HUES6 (cell line): ENCODE measurements at regions not wholly inside any gene's neighbourhood (a gene's known extent, or its start where the extent isn't known, plus 50 kb on each side); places are given as distances from the start of the nearest gene placed in this dataset.

Experiments
- H3K27ac ChIP-seq: 2 replicates; pipeline ENCODE4 v1.7.0; 2013; ENCODE audit warnings: low read depth, mild to moderate bottlenecking, low read length, inconsistent platforms
- H3K27me3 ChIP-seq: 2 replicates; pipeline ENCODE4 v1.6.1; 2013; ENCODE audit warnings: low read length; ENCODE audit not compliant: control insufficient read depth, insufficient read depth
- H3K36me3 ChIP-seq: 2 replicates; pipeline ENCODE4 v1.6.1; 2013; ENCODE audit warnings: low read length; ENCODE audit not compliant: control insufficient read depth, insufficient read depth
- H3K4me1 ChIP-seq: 2 replicates; pipeline ENCODE4 v1.6.1; 2013; ENCODE audit warnings: low read length; ENCODE audit not compliant: control insufficient read depth, insufficient read depth
- H3K4me3 ChIP-seq: 2 replicates; pipeline ENCODE4 v1.5.1; 2013; ENCODE audit warnings: low read depth, low read length
- H3K9ac ChIP-seq: one replicate; pipeline ENCODE4 v1.6.1; 2013; ENCODE audit warnings: mild to moderate bottlenecking, low read length
- H3K9me3 ChIP-seq: 2 replicates; pipeline ENCODE4 v1.6.1; 2013; ENCODE audit warnings: low read depth, low read length; ENCODE audit not compliant: control insufficient read depth, insufficient read depth

GRCh38 chr7:11221984-11222383 is 248.3 kb downstream of the PHF14 start:
- Histone ChIP-seq H3K4me3 (no peak overlapping the region), H3K9ac (no peak overlapping the region), H3K27me3 (no peaks in the 10 kb centered on the region), H3K4me1 (no peaks in the 10 kb centered on the region), H3K27ac (no peak overlapping the region), H3K36me3 (no peaks in the 10 kb centered on the region), H3K9me3 (no peaks in the 10 kb centered on the region)

GRCh38 chr7:11224535-11224934 is 250.9 kb downstream of the PHF14 start:
- no peaks in the 10 kb centered on the region for H3K4me1 ChIP-seq
- H3K27ac ChIP-seq: no peak overlapping the region
- H3K36me3 ChIP-seq: no peaks in the 10 kb centered on the region
- H3K27me3 ChIP-seq: no peaks in the 10 kb centered on the region
- no peak overlapping the region for H3K9ac ChIP-seq
- no peaks in the 10 kb centered on the region for H3K9me3 ChIP-seq
- no peak overlapping the region for H3K4me3 ChIP-seq

- no peak overlapping the region for H3K9ac ChIP-seq
- no peaks in the 10 kb centered on the region for H3K27me3 ChIP-seq
- no peaks in the 10 kb centered on the region for H3K9me3 ChIP-seq
- H3K36me3 ChIP-seq: no peaks in the 10 kb centered on the region
- no peak overlapping the region for H3K27ac ChIP-seq
- no peaks in the 10 kb centered on the region for H3K4me1 ChIP-seq
- no peak overlapping the region for H3K4me3 ChIP-seq
Measured at GRCh38 chr7:11228515-11228914, 254.8 kb downstream of the PHF14 start.

GRCh38 chr7:11231190-11231589 is 257.5 kb downstream of the PHF14 start:
- peaks cover 11% of the 10 kb centered on the region for H3K4me1 ChIP-seq
- no peak overlapping the region for H3K27ac ChIP-seq
- H3K4me3 ChIP-seq: no peak overlapping the region

GRCh38 chr7:11232462-11232861 is 258.8 kb downstream of the PHF14 start:
- peaks cover 15% of the 10 kb centered on the region for H3K4me1 ChIP-seq
- no peaks in the 10 kb centered on the region for H3K36me3 ChIP-seq
- no peaks in the 10 kb centered on the region for H3K9me3 ChIP-seq
- no peak overlapping the region for H3K9ac ChIP-seq
- no peak overlapping the region for H3K27ac ChIP-seq
- no peak overlapping the region for H3K4me3 ChIP-seq
- H3K27me3 ChIP-seq: no peaks in the 10 kb centered on the region

More at GRCh38 chr7:11231190-11231589, 257.5 kb downstream of the PHF14 start:
- no peaks in the 10 kb centered on the region for H3K9me3 ChIP-seq
- no peaks in the 10 kb centered on the region for H3K36me3 ChIP-seq
- no peaks in the 10 kb centered on the region for H3K27me3 ChIP-seq
- H3K9ac ChIP-seq: no peak overlapping the region

- Histone ChIP-seq H3K9me3 (no peaks in the 10 kb centered on the region), H3K4me1 (peaks cover 21% of the 10 kb centered on the region), H3K9ac (no peak overlapping the region), H3K27me3 (no peaks in the 10 kb centered on the region), H3K36me3 (no peaks in the 10 kb centered on the region), H3K4me3 (no peak overlapping the region), H3K27ac (no peak overlapping the region)
Measured at GRCh38 chr7:11233871-11234270, 260.2 kb downstream of the PHF14 start.

GRCh38 chr7:11235491-11235890 is 261.8 kb downstream of the PHF14 start:
- H3K4me1 ChIP-seq: peaks cover 26% of the 10 kb centered on the region
- no peak overlapping the region for H3K27ac ChIP-seq
- H3K9ac ChIP-seq: no peak overlapping the region

GRCh38 chr7:11236680-11237079 is 263.0 kb downstream of the PHF14 start:
- Histone ChIP-seq H3K27me3 (no peaks in the 10 kb centered on the region), H3K4me1 (peaks cover 26% of the 10 kb centered on the region), H3K27ac (no peak overlapping the region), H3K9ac (no peak overlapping the region), H3K36me3 (no peaks in the 10 kb centered on the region), H3K4me3 (no peak overlapping the region), H3K9me3 (no peaks in the 10 kb centered on the region)

More at GRCh38 chr7:11235491-11235890, 261.8 kb downstream of the PHF14 start:
- Histone ChIP-seq H3K27me3 (no peaks in the 10 kb centered on the region), H3K9me3 (no peaks in the 10 kb centered on the region), H3K36me3 (no peaks in the 10 kb centered on the region), H3K4me3 (no peak overlapping the region)

GRCh38 chr7:11237742-11238141 is 264.1 kb downstream of the PHF14 start:
- no peak overlapping the region for H3K27ac ChIP-seq
- H3K27me3 ChIP-seq: no peaks in the 10 kb centered on the region
- H3K9ac ChIP-seq: no peak overlapping the region
- peak overlapping the region; percentile 12; the same call in 1 of the 2 replicates for H3K4me3 ChIP-seq
- H3K9me3 ChIP-seq: no peaks in the 10 kb centered on the region
- no peaks in the 10 kb centered on the region for H3K36me3 ChIP-seq
- peaks cover 26% of the 10 kb centered on the region for H3K4me1 ChIP-seq

- Histone ChIP-seq H3K36me3 (no peaks in the 10 kb centered on the region), H3K9me3 (no peaks in the 10 kb centered on the region), H3K4me3 (no peak overlapping the region), H3K27ac (no peak overlapping the region), H3K27me3 (no peaks in the 10 kb centered on the region), H3K4me1 (peaks cover 22% of the 10 kb centered on the region), H3K9ac (no peak overlapping the region)
Measured at GRCh38 chr7:11239316-11239715, 265.6 kb downstream of the PHF14 start.

- H3K4me1 ChIP-seq: peaks cover 5% of the 10 kb centered on the region; the same call in 1 of the 2 replicates
- no peaks in the 10 kb centered on the region for H3K27me3 ChIP-seq
- H3K4me3 ChIP-seq: no peak overlapping the region
- no peak overlapping the region for H3K9ac ChIP-seq
- no peak overlapping the region for H3K27ac ChIP-seq
- no peaks in the 10 kb centered on the region for H3K36me3 ChIP-seq
- H3K9me3 ChIP-seq: no peaks in the 10 kb centered on the region
Measured at GRCh38 chr7:11243739-11244138, 270.1 kb downstream of the PHF14 start.

GRCh38 chr7:11244149-11244548 is 270.5 kb downstream of the PHF14 start:
- Histone ChIP-seq H3K27me3 (no peaks in the 10 kb centered on the region), H3K27ac (no peak overlapping the region), H3K9ac (no peak overlapping the region), H3K4me3 (no peak overlapping the region), H3K36me3 (no peaks in the 10 kb centered on the region), H3K9me3 (no peaks in the 10 kb centered on the region), H3K4me1 (peaks cover 5% of the 10 kb centered on the region; the same call in 1 of the 2 replicates)
